ENCODE measurements at regions not wholly inside any gene's neighbourhood (a gene's known extent, or its start where the extent isn't known, plus 50 kb on each side); places are given as distances from the start of the nearest gene placed in this dataset.

DNA sequence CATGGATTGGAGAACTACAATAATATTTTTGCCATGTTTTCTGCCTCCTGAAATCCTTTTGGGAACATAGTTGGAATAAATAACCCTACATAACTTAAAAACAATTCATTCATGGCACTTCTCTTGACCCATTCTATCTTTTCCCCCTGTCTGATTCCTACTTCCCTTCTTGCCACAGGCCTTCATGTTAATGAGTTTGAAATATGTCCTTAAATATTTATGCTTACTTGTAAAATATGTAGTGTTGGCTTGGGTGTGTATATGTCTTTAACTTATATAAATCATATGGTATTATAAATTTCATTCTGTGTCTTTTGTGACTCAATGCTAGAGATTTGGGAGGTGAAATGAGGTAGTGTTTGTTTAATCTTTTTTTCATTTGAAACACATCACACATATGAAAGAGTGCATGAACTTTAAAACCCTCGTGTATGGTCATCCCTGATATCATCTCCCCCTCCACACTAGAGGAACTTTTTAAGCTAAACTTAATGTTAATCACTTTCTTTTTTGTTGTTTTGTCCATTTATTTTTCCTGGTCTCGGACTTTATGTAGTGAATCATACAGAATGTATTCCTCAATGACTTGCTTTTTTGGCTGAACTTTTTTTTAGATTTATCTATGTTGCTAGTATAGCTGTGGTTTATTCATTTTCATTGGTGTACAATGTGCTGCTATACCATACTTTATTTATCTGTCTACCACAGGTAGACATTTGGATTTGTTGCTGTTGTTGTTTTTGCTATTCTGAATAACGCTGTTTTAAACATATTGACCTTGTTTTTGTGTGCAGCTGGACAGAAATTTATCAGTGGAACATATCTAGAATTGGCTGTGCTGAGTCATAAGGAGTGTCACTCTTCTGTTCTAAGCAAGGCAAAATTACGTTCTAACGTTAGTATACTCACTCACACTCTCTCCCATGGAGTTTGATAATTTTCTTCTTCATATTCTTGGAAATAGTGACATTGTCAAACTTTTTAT lies 441.6 kb downstream of the PLPP3 start:
- H3K27me3 ChIP-seq (ENCODE audit: insufficient read depth, poor library complexity, severe bottlenecking) = no peaks in the 10 kb centered on the region
- TF ChIP-seq, protein P1, sequence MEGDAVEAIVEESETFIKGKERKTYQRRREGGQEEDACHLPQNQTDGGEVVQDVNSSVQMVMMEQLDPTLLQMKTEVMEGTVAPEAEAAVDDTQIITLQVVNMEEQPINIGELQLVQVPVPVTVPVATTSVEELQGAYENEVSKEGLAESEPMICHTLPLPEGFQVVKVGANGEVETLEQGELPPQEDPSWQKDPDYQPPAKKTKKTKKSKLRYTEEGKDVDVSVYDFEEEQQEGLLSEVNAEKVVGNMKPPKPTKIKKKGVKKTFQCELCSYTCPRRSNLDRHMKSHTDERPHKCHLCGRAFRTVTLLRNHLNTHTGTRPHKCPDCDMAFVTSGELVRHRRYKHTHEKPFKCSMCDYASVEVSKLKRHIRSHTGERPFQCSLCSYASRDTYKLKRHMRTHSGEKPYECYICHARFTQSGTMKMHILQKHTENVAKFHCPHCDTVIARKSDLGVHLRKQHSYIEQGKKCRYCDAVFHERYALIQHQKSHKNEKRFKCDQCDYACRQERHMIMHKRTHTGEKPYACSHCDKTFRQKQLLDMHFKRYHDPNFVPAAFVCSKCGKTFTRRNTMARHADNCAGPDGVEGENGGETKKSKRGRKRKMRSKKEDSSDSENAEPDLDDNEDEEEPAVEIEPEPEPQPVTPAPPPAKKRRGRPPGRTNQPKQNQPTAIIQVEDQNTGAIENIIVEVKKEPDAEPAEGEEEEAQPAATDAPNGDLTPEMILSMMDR (IDR thresholded peaks at IDR 0.05; ENCODE audit: poor library complexity, severe bottlenecking) = no peak
- no peak overlapping the region for H3K4me3 ChIP-seq (ENCODE audit: severe bottlenecking)
- no peaks in the 10 kb centered on the region for H3K9me3 ChIP-seq (ENCODE audit: severe bottlenecking)
- no peak for DNase-seq (ENCODE audit: low spot score)
- H3K4me1 ChIP-seq (ENCODE audit: insufficient read depth, poor library complexity, severe bottlenecking) = no peaks in the 10 kb centered on the region
- H3K27ac ChIP-seq (ENCODE audit: poor library complexity, severe bottlenecking) = no peak overlapping the region
- no peaks in the 10 kb centered on the region for H3K36me3 ChIP-seq (ENCODE audit: low read depth)
- ATAC-seq (ENCODE audit: low read depth) = 0 out of 3 replicates have a peak, but pooled peaks have one; percentile 36

DNA sequence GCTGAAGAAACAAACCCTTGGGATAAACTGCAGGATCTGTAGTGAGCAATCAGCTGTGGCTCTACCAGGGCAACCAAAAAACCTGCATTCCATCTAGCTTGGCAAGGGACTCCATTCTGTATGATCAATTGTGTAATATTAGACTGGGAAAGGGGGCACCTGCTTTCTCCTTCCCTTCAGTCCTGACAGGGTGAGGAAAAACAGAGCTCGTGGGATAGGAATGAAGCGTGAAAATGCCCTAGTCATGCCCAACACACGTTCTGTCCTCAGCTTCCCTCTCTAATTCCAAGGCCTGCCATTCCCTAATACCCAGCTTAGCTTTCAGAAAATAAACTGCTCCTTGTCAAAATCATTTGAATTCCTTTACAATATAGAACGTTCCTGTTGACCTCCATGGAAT lies 442.3 kb downstream of the PLPP3 start:
- H3K4me1 ChIP-seq (ENCODE audit: insufficient read depth, poor library complexity, severe bottlenecking) = no peaks in the 10 kb centered on the region
- no peak overlapping the region for H3K27ac ChIP-seq (ENCODE audit: poor library complexity, severe bottlenecking)
- ATAC-seq (ENCODE audit: low read depth) = no peak
- no peaks in the 10 kb centered on the region for H3K9me3 ChIP-seq (ENCODE audit: severe bottlenecking)
- DNase-seq (ENCODE audit: low spot score) = no peak
- TF ChIP-seq, protein P1 (IDR thresholded peaks at IDR 0.05; ENCODE audit: poor library complexity, severe bottlenecking) = no peak
- H3K4me3 ChIP-seq (ENCODE audit: severe bottlenecking) = no peak overlapping the region
- H3K36me3 ChIP-seq (ENCODE audit: low read depth) = no peaks in the 10 kb centered on the region
- H3K27me3 ChIP-seq (ENCODE audit: insufficient read depth, poor library complexity, severe bottlenecking) = no peaks in the 10 kb centered on the region

DNA sequence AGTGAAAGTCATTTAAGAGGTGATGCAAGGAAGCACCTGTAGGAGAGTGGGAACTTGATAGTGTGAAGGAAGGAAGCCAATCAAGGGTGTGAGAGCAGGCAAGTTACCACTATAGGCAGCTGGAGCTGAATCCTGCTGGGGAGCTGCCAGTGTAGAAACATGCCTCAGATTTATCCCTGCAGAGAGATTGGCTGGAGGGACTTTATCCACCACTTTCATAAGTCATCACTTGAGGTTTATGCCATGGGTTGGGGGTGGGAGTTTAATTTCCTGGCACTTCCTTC lies 443.6 kb downstream of the PLPP3 start:
- no peak overlapping the region for H3K27ac ChIP-seq (ENCODE audit: poor library complexity, severe bottlenecking)
- H3K4me1 ChIP-seq (ENCODE audit: insufficient read depth, poor library complexity, severe bottlenecking) = no peaks in the 10 kb centered on the region
- H3K36me3 ChIP-seq (ENCODE audit: low read depth) = no peaks in the 10 kb centered on the region
- no peak overlapping the region for H3K4me3 ChIP-seq (ENCODE audit: severe bottlenecking)
- no peaks in the 10 kb centered on the region for H3K9me3 ChIP-seq (ENCODE audit: severe bottlenecking)
- H3K27me3 ChIP-seq (ENCODE audit: insufficient read depth, poor library complexity, severe bottlenecking) = no peaks in the 10 kb centered on the region
- DNase-seq (ENCODE audit: low spot score) (no peak), ATAC-seq (ENCODE audit: low read depth) (no peak)
- TF ChIP-seq, protein P1 (IDR thresholded peaks at IDR 0.05; ENCODE audit: poor library complexity, severe bottlenecking) = no peak

DNA sequence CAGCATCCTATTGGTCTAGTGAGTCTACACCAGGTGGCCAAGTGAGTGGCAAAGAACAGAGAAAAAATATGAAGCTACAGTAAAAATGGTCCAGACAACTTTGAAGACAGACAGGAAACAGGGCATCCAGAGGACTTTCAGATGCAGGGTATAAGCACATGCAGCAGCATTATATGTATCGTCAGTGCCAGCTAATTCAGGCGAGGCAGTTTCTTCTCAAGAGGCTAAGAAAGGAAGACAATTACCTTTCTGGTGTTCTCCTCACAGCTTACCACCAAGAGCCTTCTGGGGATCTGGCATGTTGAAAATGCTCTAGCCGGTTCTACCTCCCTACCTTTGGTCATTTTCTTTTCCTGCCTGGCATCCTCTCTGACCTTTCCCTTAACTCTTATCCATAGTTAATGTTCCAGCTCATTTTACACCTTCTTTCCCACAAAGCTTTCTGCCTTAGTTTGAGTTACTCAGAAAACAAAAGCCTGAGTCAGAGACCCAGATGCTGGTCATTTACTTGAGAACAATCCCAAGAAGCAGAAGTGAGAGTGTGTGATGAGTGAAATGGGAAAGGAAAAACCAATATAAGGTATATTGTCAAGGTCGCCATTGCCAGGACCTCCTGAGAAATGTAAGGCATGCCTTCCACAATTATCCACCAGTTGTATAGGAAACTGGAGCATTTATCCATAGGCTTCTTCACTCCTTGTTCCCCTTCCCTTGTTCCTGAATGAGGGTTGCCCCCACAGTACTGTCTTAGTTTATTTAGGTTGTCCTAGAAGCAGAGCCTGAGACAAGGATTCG lies 444.1 kb downstream of the PLPP3 start:
- DNase-seq (ENCODE audit: low spot score) (no peak), ATAC-seq (ENCODE audit: low read depth) (no peak)
- Histone ChIP-seq H3K4me3 (ENCODE audit: severe bottlenecking) (no peak overlapping the region), H3K27me3 (ENCODE audit: insufficient read depth, poor library complexity, severe bottlenecking) (no peaks in the 10 kb centered on the region), H3K9me3 (ENCODE audit: severe bottlenecking) (no peaks in the 10 kb centered on the region), H3K36me3 (ENCODE audit: low read depth) (no peaks in the 10 kb centered on the region), H3K27ac (ENCODE audit: poor library complexity, severe bottlenecking) (no peak overlapping the region), H3K4me1 (ENCODE audit: insufficient read depth, poor library complexity, severe bottlenecking) (no peaks in the 10 kb centered on the region)
- TF ChIP-seq, protein P1 (IDR thresholded peaks at IDR 0.05; ENCODE audit: poor library complexity, severe bottlenecking) = no peak

Data from RWPE2 (cell line).